ENCODE measurements at regions not wholly inside any gene's neighbourhood (a gene's known extent, or its start where the extent isn't known, plus 50 kb on each side); places are given as distances from the start of the nearest gene placed in this dataset.

DNA sequence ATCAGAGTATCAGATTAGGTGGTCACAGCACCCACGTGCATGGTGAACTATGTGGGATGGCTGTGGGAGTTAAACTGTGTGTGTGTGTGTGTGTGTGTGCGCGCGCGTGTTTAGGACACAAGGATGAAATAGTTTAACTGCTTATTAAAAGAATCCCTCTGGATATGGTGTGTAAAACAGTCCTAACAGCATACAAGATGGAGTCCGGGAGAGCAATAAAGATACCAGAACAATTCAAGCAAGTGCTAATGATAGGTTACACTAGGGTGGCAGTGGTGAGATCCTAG is 202.2 kb downstream of the IPMK start:
- TF ChIP-seq POLR2A (IDR thresholded peaks at IDR 0.05) = no peak
- TF ChIP-seq CTCF (IDR thresholded peaks at IDR 0.05) = no peak

Data from tibial nerve (tissue), 3 donors.